CD4-positive, alpha-beta T cell (primary cell): ENCODE measurements at regions not wholly inside any gene's neighbourhood (a gene's known extent, or its start where the extent isn't known, plus 50 kb on each side); places are given as distances from the start of the nearest gene placed in this dataset.
"Not testable (repeated sequence)": the region's sequence is repeated elsewhere in the genome, so short reads cannot be mapped to it uniquely, and the experiment has no call there.

Experiments
- ATAC-seq: fragments of 200-7000 bp; cut with Tn5 transposase; one replicate; pipeline ENCODE4 v1.10.0; 2022; ENCODE audit warnings: mild to moderate bottlenecking; ENCODE audit not compliant: poor library complexity
- CTCF ChIA-PET: fragments of 350-600 bp; sonication (Branson Sonifier 250); formaldehyde crosslinking; loops from one replicate; lab custom pipeline; 2021; ENCODE audit warnings: antibody characterized with exemption, inconsistent platforms; lab: Charles Lee
- POLR2A ChIA-PET: fragments of 350-600 bp; sonication (Branson Sonifier 250); formaldehyde crosslinking; loops from one replicate; lab custom pipeline; 2021; ENCODE audit warnings: antibody characterized with exemption, inconsistent platforms; lab: Charles Lee
- DNase-seq, 14 experiments: peaks; one replicate each; pipeline ENCODE4 v3.0.0-alpha.2; 2013 to 2020; ENCODE audit warnings: mixed read lengths in 2 of 14
- H3K27ac ChIP-seq, 2 donors: one replicate each; pipeline versions ENCODE4 v1.5.1 to v1.7.0; 2013; ENCODE audit warnings: low read length in 2 of 2, low read depth in 1 of 2, mild to moderate bottlenecking in 1 of 2
- H3K27me3 ChIP-seq, 2 experiments: 1 replicate in 1 of 2; 2 replicates in 1 of 2; pipeline versions ENCODE4 v1.6.1 to v1.7.0; 2013; ENCODE audit warnings: low read length in 2 of 2, control low read depth in 1 of 2, mild to moderate bottlenecking in 1 of 2, moderate library complexity in 1 of 2; ENCODE audit not compliant: insufficient read depth in 2 of 2, control insufficient read depth in 1 of 2
- H3K36me3 ChIP-seq: one replicate; pipeline ENCODE4 v1.6.1; 2013; ENCODE audit warnings: low read length, control low read depth; ENCODE audit not compliant: insufficient read depth
- H3K4me1 ChIP-seq: one replicate; pipeline ENCODE4 v1.6.1; 2013; ENCODE audit warnings: low read length, control low read depth; ENCODE audit not compliant: insufficient read depth
- H3K4me3 ChIP-seq: one replicate; pipeline ENCODE4 v1.5.1; 2013; ENCODE audit warnings: mild to moderate bottlenecking, low read length, moderate library complexity
- H3K9me3 ChIP-seq, 2 experiments: 1 replicate in 1 of 2; 2 replicates in 1 of 2; pipeline versions ENCODE4 v1.6.1 to v1.7.0; 2013; ENCODE audit warnings: low read length in 2 of 2, mild to moderate bottlenecking in 2 of 2, control low read depth in 1 of 2, moderate library complexity in 1 of 2; ENCODE audit not compliant: control insufficient read depth in 1 of 2, insufficient read depth in 1 of 2
- H3K27ac Mint-ChIP-seq: one replicate; pipeline ENCODE4 v1.8.0; 2020; ENCODE audit warnings: mixed read lengths
- H3K27me3 Mint-ChIP-seq: one replicate; pipeline ENCODE4 v1.8.0; 2021; ENCODE audit warnings: mixed read lengths
- H3K36me3 Mint-ChIP-seq: one replicate; pipeline ENCODE4 v1.8.0; 2021; ENCODE audit warnings: low read depth, mixed read lengths
- H3K4me1 Mint-ChIP-seq: one replicate; pipeline ENCODE4 v1.8.0; 2021; ENCODE audit warnings: low read depth, mixed read lengths
- H3K4me3 Mint-ChIP-seq: one replicate; pipeline ENCODE4 v1.8.0; 2020; ENCODE audit warnings: mild to moderate bottlenecking, mixed read lengths
- H3K9me3 Mint-ChIP-seq: one replicate; pipeline ENCODE4 v1.8.0; 2020; ENCODE audit warnings: mixed read lengths
- CTCF ChIP-seq: fragments of 200-600 bp; IDR thresholded peaks from one replicate; pipeline ENCODE4 v1.8.0; 2022; ENCODE audit warnings: antibody characterized with exemption, mild to moderate bottlenecking
- intact Hi-C, 2 experiments: fragments of 100-400 bp; cut with DNase I in 1 of 2; cut with micrococcal nuclease in 1 of 2; formaldehyde crosslinking; loops; one replicate each; pipeline versions ENCODE4 v1.15.1 to v1.9.0; 2023 to 2025; cut with DNase I, micrococcal nuclease

- TF ChIP-seq CTCF: no peak
- Mint-ChIP-seq H3K36me3 (no peaks in the 10 kb centered on the region), H3K27me3 (peaks cover 4% of the 10 kb centered on the region), H3K27ac (no peak overlapping the region), H3K4me1 (no peaks in the 10 kb centered on the region), H3K4me3 (no peak overlapping the region), H3K9me3 (no peaks in the 10 kb centered on the region)
- Histone ChIP-seq H3K27ac (no peak overlapping the region), H3K9me3 (peaks cover 0 to 4% of the 10 kb centered on the region in 2 experiments), H3K36me3 (no peaks in the 10 kb centered on the region), H3K4me3 (no peak overlapping the region), H3K4me1 (no peaks in the 10 kb centered on the region), H3K27me3 (peaks cover 0 to 7% of the 10 kb centered on the region in 2 experiments)
- ATAC-seq: no peak
- ChIA-PET CTCF (no interaction called here), POLR2A (no interaction called here)
- intact Hi-C loops: no loop called here
- DNase-seq: no peak
These were observed 226.5 kb upstream of the AKR1E2 start for GRCh38 chr10:4599471-4599870.

GRCh38 chr10:4597898-4598297 lies 228.1 kb upstream of the AKR1E2 start:
- H3K27me3 ChIP-seq, H3K27ac Mint-ChIP-seq, ATAC-seq, H3K36me3 Mint-ChIP-seq, H3K27me3 Mint-ChIP-seq, H3K27ac ChIP-seq, DNase-seq, H3K4me3 ChIP-seq, POLR2A ChIA-PET, H3K4me3 Mint-ChIP-seq, H3K36me3 ChIP-seq, H3K4me1 Mint-ChIP-seq, H3K9me3 ChIP-seq, intact Hi-C loops, H3K9me3 Mint-ChIP-seq, CTCF ChIA-PET, H3K4me1 ChIP-seq: not testable (repeated sequence)

- ATAC-seq (no peak), DNase-seq (no peak)
- H3K9me3 Mint-ChIP-seq: no peaks in the 10 kb centered on the region
- H3K4me3 ChIP-seq: no peak overlapping the region
- no peaks in the 10 kb centered on the region for H3K36me3 Mint-ChIP-seq
- H3K4me1 ChIP-seq: no peaks in the 10 kb centered on the region
- H3K9me3 ChIP-seq: peaks cover 0 to 4% of the 10 kb centered on the region in 2 experiments
- no peak overlapping the region for H3K27ac ChIP-seq
- no peaks in the 10 kb centered on the region for H3K36me3 ChIP-seq
- H3K27me3 Mint-ChIP-seq: peaks cover 4% of the 10 kb centered on the region
- no peak overlapping the region for H3K4me3 Mint-ChIP-seq
- no peak overlapping the region for H3K27ac Mint-ChIP-seq
- CTCF ChIA-PET: no interaction called here
- intact Hi-C loops: no loop called here
- H3K4me1 Mint-ChIP-seq: no peaks in the 10 kb centered on the region
- POLR2A ChIA-PET: no interaction called here
- no peak for TF ChIP-seq CTCF
- peaks cover 0 to 7% of the 10 kb centered on the region in 2 experiments for H3K27me3 ChIP-seq
These were observed 229.1 kb upstream of the AKR1E2 start for GRCh38 chr10:4596951-4597350.

GRCh38 chr10:4595719-4596319 lies 230.2 kb upstream of the AKR1E2 start:
- DNase-seq: no peak
- Mint-ChIP-seq H3K9me3 (no peaks in the 10 kb centered on the region), H3K27ac (no peak overlapping the region), H3K27me3 (peaks cover 4% of the 10 kb centered on the region), H3K4me1 (no peaks in the 10 kb centered on the region), H3K36me3 (no peaks in the 10 kb centered on the region), H3K4me3 (no peak overlapping the region)
- Histone ChIP-seq H3K27ac (no peak overlapping the region), H3K36me3 (no peaks in the 10 kb centered on the region), H3K4me3 (no peak overlapping the region), H3K9me3 (no peaks in the 10 kb centered on the region), H3K4me1 (no peaks in the 10 kb centered on the region), H3K27me3 (peaks cover 0 to 7% of the 10 kb centered on the region in 2 experiments)
- POLR2A ChIA-PET: no interaction called here
- no peak for TF ChIP-seq CTCF
- ATAC-seq: no peak
- CTCF ChIA-PET: interaction anchor here (1.3 kb wide), 1 partner anchor 13 kb away, joined by 3 read pairs; no protein-coding TSS in a partner anchor
- intact Hi-C loops: no loop called here
